Neutrophil (primary cell): ENCODE measurements at regions not wholly inside any gene's neighbourhood (a gene's known extent, or its start where the extent isn't known, plus 50 kb on each side); places are given as distances from the start of the nearest gene placed in this dataset.

Experiments used
- H3K27ac ChIP-seq: fragments of 200-600 bp; sonication (generic); 2 replicates; pipeline ENCODE4 v1.5.1; 2016; ENCODE audit warnings: mild to moderate bottlenecking, moderate library complexity
- H3K27me3 ChIP-seq: fragments of 200-600 bp; sonication (generic); 2 replicates; pipeline ENCODE4 v1.6.0; 2016; ENCODE audit warnings: mild to moderate bottlenecking
- H3K36me3 ChIP-seq: fragments of 200-600 bp; sonication (generic); 2 replicates; pipeline ENCODE4 v1.5.1; 2017
- H3K4me1 ChIP-seq, 2 experiments: fragments of 200-600 bp in 1 of 2; sonication (generic) in 1 of 2; 1 replicate in 1 of 2; 2 replicates in 1 of 2; pipeline versions ENCODE4 v1.5.1 to v1.6.1; 2013 to 2016; ENCODE audit warnings: low read depth in 1 of 2, low read length in 1 of 2, mild to moderate bottlenecking in 1 of 2, moderate library complexity in 1 of 2; ENCODE audit not compliant: control insufficient read depth in 1 of 2, insufficient read depth in 1 of 2
- H3K4me3 ChIP-seq, 2 experiments: fragments of 200-600 bp in 1 of 2; sonication (generic) in 1 of 2; 1 replicate in 1 of 2; 2 replicates in 1 of 2; pipeline ENCODE4 v1.5.1; 2013 to 2016; ENCODE audit warnings: low read depth in 1 of 2, low read length in 1 of 2, mild to moderate bottlenecking in 1 of 2, moderate library complexity in 1 of 2
- H3K9me3 ChIP-seq: fragments of 200-600 bp; sonication (generic); 2 replicates; pipeline ENCODE4 v1.5.1; 2016
- CTCF ChIP-seq: fragments of 200-600 bp; sonication (generic); IDR thresholded peaks from 2 replicates; pipeline ENCODE4 v1.5.1; 2016; ENCODE audit warnings: antibody characterized with exemption

GRCh38 chr3:124599147-124599765, 131.0 kb upstream of the UMPS start:
- Histone ChIP-seq H3K4me1 (no peaks in the 10 kb centered on the region), H3K27me3 (peaks cover 9% of the 10 kb centered on the region), H3K27ac (no peak overlapping the region), H3K9me3 (no peaks in the 10 kb centered on the region), H3K4me3 (no peak overlapping the region), H3K36me3 (no peaks in the 10 kb centered on the region)
- no peak for TF ChIP-seq CTCF

GRCh38 chr3:124599779-124600693, 130.2 kb upstream of the UMPS start:
- H3K4me1 ChIP-seq, result no peaks in the 10 kb centered on the region
- H3K27ac ChIP-seq, result no peak overlapping the region
- TF ChIP-seq CTCF, result no peak
- H3K36me3 ChIP-seq, result no peaks in the 10 kb centered on the region
- H3K4me3 ChIP-seq, result no peak overlapping the region
- H3K9me3 ChIP-seq, result no peaks in the 10 kb centered on the region
- H3K27me3 ChIP-seq, result peaks cover 9% of the 10 kb centered on the region

- no peak for TF ChIP-seq CTCF
- no peak overlapping the region for H3K4me3 ChIP-seq
- no peaks in the 10 kb centered on the region for H3K9me3 ChIP-seq
These were observed 129.5 kb upstream of the UMPS start for GRCh38 chr3:124600765-124601164.

GRCh38 chr3:124601190-124601589, 129.1 kb upstream of the UMPS start:
- no peaks in the 10 kb centered on the region for H3K4me1 ChIP-seq
- H3K36me3 ChIP-seq, result no peaks in the 10 kb centered on the region
- no peaks in the 10 kb centered on the region for H3K9me3 ChIP-seq
- peaks cover 9% of the 10 kb centered on the region for H3K27me3 ChIP-seq
- no peak overlapping the region for H3K27ac ChIP-seq
- no peak for TF ChIP-seq CTCF
- no peak overlapping the region for H3K4me3 ChIP-seq

More at GRCh38 chr3:124600765-124601164, 129.5 kb upstream of the UMPS start:
- Histone ChIP-seq H3K27me3 (peaks cover 9% of the 10 kb centered on the region), H3K36me3 (no peaks in the 10 kb centered on the region), H3K27ac (no peak overlapping the region), H3K4me1 (no peaks in the 10 kb centered on the region)

- H3K4me1 ChIP-seq, result no peaks in the 10 kb centered on the region
- TF ChIP-seq CTCF, result no peak
- no peak overlapping the region for H3K27ac ChIP-seq
- peaks cover 9% of the 10 kb centered on the region for H3K27me3 ChIP-seq
- H3K36me3 ChIP-seq, result no peaks in the 10 kb centered on the region
- no peak overlapping the region for H3K4me3 ChIP-seq
- no peaks in the 10 kb centered on the region for H3K9me3 ChIP-seq
These were observed 127.1 kb upstream of the UMPS start for GRCh38 chr3:124602980-124603627.
